ENCODE measurements at regions not wholly inside any gene's neighbourhood (a gene's known extent, or its start where the extent isn't known, plus 50 kb on each side); places are given as distances from the start of the nearest gene placed in this dataset.

- FAIRE-seq, result no peak
Measured at GRCh38 chr12:11568762-11569478, 80.6 kb upstream of the ETV6 start.

- FAIRE-seq, result no peak
Measured at GRCh38 chr12:11569716-11570115, 79.8 kb upstream of the ETV6 start.

GRCh38 chr12:11573880-11574279 is 75.6 kb upstream of the ETV6 start:
- FAIRE-seq, result no peak

- FAIRE-seq, result no peak
Measured at GRCh38 chr12:11576104-11576503, 73.4 kb upstream of the ETV6 start.

GRCh38 chr12:11577658-11578260 is 71.7 kb upstream of the ETV6 start:
- FAIRE-seq, result no peak

GRCh38 chr12:11578461-11578993 is 70.9 kb upstream of the ETV6 start:
- no peak for FAIRE-seq

DNA sequence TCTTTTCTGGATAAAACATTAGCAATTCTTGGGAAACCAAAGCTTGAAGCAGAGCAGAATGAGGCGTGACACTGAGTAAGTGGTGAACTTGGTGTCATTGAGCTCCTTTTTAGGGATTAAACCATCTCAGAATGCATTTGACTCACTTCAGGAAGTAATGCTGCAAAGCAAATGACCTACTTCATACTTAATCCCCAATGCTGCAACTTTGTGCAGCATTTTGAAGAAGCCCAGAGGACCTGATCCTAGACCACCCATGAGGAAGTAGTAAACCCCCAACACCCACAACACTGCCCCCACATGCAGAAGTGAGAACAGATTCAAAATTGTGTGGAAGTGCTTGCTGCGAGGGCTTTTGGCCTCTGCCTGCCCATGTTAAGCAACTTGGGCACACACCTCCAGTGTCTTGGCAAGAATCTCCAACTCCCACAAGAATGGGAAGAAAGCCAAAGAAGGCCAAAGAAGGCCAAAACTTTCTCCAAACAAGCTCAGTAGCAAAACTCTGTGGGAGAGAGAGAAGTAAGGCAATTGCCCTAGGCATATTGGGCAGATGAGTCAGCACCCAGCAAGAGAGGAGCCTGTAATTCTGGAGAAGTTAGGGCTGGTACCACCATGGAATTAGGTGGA is 69.2 kb upstream of the ETV6 start:
- FAIRE-seq, result no peak

- peak; percentile 75 for FAIRE-seq
Measured at GRCh38 chr12:11581179-11581755, 68.2 kb upstream of the ETV6 start.

DNA sequence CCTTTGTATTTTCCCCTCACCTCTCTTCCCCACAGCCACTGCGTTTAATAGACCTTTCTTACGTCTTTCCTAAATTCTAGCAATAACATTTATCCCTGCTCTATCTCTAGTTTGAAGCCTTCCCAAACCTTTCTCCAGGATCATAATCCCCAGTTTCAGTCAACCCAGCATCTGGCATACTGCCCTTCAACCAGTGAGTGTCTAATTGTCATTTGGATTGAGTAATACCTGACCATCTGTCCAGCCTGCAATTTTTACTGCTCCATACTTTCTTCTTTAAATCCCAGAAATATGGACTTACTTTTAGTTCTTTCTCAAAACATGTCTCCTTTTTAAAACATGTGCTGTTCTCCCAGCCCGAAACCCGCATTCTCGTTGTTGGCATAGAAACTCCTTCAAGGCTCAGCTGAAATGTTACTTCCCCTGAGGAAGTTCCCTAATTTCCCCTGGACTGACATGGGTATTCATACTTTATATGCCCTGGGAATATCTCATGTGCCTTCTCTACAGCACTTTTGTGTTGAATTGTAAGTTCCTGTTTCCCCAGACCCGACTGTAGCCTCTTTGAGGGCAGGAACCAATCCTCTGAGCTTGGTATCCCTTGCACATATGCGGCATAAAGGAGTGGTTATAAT is 65.1 kb upstream of the ETV6 start:
- no peak for FAIRE-seq

GRCh38 chr12:11592484-11592883 is 57.0 kb upstream of the ETV6 start:
- FAIRE-seq, result no peak

- no peak for FAIRE-seq
Measured at GRCh38 chr12:11593013-11593412, 56.5 kb upstream of the ETV6 start.

- FAIRE-seq, result no peak
Measured at GRCh38 chr12:11595080-11595479, 54.4 kb upstream of the ETV6 start.

DNA sequence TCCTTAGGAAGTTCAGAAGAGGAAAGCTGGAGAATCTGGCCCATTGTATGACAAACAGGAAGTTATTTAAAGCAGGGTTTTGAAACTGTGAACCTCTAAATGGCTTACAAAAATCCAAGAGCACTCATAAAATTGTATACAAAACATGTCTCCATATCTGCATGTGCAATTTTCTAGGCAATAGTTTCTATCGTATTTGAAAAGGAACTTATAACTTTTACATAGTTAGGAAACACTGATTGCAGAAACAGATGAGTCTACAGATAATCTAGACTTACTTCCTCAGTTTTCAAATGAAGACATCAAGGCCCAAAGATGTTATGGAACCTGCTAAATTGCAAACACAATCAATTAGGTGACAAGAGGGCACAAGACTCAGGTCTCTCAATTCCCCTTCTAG is 53.3 kb upstream of the ETV6 start:
- no peak for FAIRE-seq

DNA sequence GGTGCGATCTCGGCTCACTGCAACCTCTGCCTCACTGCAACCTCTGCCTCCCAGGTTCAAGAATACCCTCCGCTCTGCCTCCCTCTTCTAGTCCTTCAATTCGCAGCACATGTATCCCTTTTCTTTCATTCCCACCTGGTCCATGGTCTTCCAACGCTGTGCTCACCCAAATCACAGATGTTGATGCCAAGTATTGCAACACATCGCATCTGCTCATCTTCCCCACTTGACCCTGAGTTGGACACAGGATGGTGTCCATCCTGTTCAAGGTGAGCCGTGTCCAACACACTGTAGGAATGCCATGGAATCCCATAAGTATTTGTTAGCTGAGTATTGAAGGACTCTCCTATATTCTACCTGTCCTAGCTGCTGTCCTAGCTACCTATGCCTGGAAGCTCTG is 50.6 kb upstream of the ETV6 start:
- FAIRE-seq, result no peak

All from colon (tissue), 2 donors.